ENCODE measurements at regions not wholly inside any gene's neighbourhood (a gene's known extent, or its start where the extent isn't known, plus 50 kb on each side); places are given as distances from the start of the nearest gene placed in this dataset.

DNA sequence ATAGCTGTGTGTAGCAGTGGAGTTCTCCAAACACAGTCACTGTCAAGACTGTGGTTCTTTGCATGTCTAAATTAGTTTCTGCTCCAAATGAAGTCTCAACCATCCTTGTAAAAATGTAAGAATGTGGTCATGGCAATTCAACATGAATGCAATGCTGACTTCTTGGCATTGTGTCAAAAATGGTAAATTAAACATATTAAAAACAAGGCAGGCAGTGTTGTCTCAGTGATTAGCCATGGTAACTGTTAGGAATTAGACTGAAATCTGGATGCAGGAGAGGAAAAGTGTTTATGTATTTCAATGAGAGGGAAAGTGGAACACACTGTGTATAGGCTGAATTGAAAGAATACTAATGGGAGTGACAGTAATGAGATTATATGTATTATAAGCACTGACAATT, 597.2 kb downstream of the EDEM1 start:
- Histone ChIP-seq H4K20me1 (ENCODE audit: insufficient read depth, low read length) (no peaks in the 10 kb centered on the region), H3K27ac (ENCODE audit: low read length) (no peak overlapping the region), H3K4me1 (ENCODE audit: insufficient read depth, low read length) (no peaks in the 10 kb centered on the region), H3K9ac (ENCODE audit: low read depth, low read length) (no peak overlapping the region), H3K9me3 (ENCODE audit: insufficient read depth, low read length, severe bottlenecking) (no peaks in the 10 kb centered on the region), H3K36me3 (ENCODE audit: insufficient read depth, low read length) (no peaks in the 10 kb centered on the region), H3K4me2 (ENCODE audit: insufficient read depth, low read length) (no peak overlapping the region), H3K79me2 (ENCODE audit: insufficient read depth, low read length) (no peaks in the 10 kb centered on the region), H3K27me3 (ENCODE audit: insufficient read depth, low read length, poor library complexity) (no peaks in the 10 kb centered on the region), H3K4me3 (ENCODE audit: low read depth in 1 of 2, low read length in 2 of 2) (no peak overlapping the region), H2AFZ (ENCODE audit: low read depth, low read length) (no peak overlapping the region)
- TF ChIP-seq, protein P1, sequence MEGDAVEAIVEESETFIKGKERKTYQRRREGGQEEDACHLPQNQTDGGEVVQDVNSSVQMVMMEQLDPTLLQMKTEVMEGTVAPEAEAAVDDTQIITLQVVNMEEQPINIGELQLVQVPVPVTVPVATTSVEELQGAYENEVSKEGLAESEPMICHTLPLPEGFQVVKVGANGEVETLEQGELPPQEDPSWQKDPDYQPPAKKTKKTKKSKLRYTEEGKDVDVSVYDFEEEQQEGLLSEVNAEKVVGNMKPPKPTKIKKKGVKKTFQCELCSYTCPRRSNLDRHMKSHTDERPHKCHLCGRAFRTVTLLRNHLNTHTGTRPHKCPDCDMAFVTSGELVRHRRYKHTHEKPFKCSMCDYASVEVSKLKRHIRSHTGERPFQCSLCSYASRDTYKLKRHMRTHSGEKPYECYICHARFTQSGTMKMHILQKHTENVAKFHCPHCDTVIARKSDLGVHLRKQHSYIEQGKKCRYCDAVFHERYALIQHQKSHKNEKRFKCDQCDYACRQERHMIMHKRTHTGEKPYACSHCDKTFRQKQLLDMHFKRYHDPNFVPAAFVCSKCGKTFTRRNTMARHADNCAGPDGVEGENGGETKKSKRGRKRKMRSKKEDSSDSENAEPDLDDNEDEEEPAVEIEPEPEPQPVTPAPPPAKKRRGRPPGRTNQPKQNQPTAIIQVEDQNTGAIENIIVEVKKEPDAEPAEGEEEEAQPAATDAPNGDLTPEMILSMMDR (IDR thresholded peaks at IDR 0.05; ENCODE audit: borderline replicate concordance, extremely low read depth, low read length, poor library complexity, severe bottlenecking), result no peak
- no peak for TF ChIP-seq EZH2 (IDR thresholded peaks at IDR 0.05; ENCODE audit: borderline replicate concordance, low read depth, low read length, severe bottlenecking)
- DNase-seq (no peak), ATAC-seq (ENCODE audit: insufficient read depth, low read depth) (no peak)

DNA sequence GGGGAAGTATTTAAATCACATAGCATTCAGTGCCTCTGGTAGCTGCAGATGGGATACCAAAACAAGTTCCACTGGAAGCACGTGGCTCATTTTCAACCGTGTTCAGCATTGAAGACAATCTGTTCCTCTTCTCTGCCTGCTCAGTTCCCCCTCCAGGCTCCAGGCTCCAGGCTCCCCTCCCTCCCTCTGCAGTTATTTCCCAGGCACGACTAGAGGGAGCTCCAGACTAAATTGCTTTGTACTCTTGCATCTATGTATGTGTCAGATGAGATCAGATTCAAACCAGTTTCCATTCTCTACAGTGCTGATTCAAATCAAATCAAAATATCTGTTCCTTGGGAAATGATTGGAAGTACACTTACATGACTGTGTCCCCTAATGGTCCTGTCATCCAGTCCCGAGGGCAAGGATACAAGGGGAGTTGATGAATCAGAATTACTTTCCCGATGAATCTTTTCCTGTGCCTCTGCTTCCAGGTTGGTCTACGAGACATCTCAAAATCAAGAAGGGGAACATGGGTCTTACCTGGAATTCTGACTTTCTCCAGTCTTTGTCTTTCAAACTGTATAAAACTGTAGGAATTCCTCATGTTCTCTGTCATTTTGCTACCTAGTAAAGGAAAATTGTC, 600.5 kb downstream of the EDEM1 start:
- TF ChIP-seq EZH2 (IDR thresholded peaks at IDR 0.05; ENCODE audit: borderline replicate concordance, low read depth, low read length, severe bottlenecking), result no peak
- TF ChIP-seq, protein P1 (IDR thresholded peaks at IDR 0.05; ENCODE audit: borderline replicate concordance, extremely low read depth, low read length, poor library complexity, severe bottlenecking), result no peak
- Histone ChIP-seq H3K9me3 (ENCODE audit: insufficient read depth, low read length, severe bottlenecking) (no peaks in the 10 kb centered on the region), H3K36me3 (ENCODE audit: insufficient read depth, low read length) (no peaks in the 10 kb centered on the region), H3K4me2 (ENCODE audit: insufficient read depth, low read length) (no peak overlapping the region), H3K79me2 (ENCODE audit: insufficient read depth, low read length) (no peaks in the 10 kb centered on the region), H3K27ac (ENCODE audit: low read length) (no peak overlapping the region), H3K9ac (ENCODE audit: low read depth, low read length) (no peak overlapping the region), H3K4me3 (ENCODE audit: low read depth in 1 of 2, low read length in 2 of 2) (no peak overlapping the region), H2AFZ (ENCODE audit: low read depth, low read length) (no peak overlapping the region), H3K27me3 (ENCODE audit: insufficient read depth, low read length, poor library complexity) (no peaks in the 10 kb centered on the region), H4K20me1 (ENCODE audit: insufficient read depth, low read length) (no peaks in the 10 kb centered on the region), H3K4me1 (ENCODE audit: insufficient read depth, low read length) (no peaks in the 10 kb centered on the region)
- ATAC-seq (ENCODE audit: insufficient read depth, low read depth), result no peak
- no peak for DNase-seq

DNA sequence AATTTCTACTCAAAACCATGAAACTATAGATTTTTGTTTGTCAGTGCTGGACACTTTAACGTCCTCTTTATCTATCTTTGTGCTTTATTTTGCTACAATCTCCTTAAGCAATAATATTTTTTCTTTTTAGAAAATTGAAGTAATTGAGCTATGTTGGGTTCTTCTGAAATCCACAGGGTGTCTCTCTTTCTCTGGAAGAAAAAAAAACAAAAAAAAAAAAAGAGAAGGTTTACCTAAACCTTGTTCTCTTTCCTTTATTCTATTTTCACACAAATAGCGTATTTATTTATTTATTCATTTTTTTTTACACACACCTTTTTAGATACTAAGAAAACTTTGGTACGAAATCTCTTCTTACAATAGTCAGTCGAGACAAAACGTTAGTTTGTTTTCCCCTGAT, 601.0 kb downstream of the EDEM1 start:
- H3K9ac ChIP-seq (ENCODE audit: low read depth, low read length), result no peak overlapping the region
- H3K4me1 ChIP-seq (ENCODE audit: insufficient read depth, low read length), result no peaks in the 10 kb centered on the region
- H3K79me2 ChIP-seq (ENCODE audit: insufficient read depth, low read length), result no peaks in the 10 kb centered on the region
- no peaks in the 10 kb centered on the region for H3K9me3 ChIP-seq (ENCODE audit: insufficient read depth, low read length, severe bottlenecking)
- no peak for DNase-seq
- no peak for ATAC-seq (ENCODE audit: insufficient read depth, low read depth)
- H3K4me3 ChIP-seq (ENCODE audit: low read depth in 1 of 2, low read length in 2 of 2), result no peak overlapping the region
- no peaks in the 10 kb centered on the region for H4K20me1 ChIP-seq (ENCODE audit: insufficient read depth, low read length)
- H2AFZ ChIP-seq (ENCODE audit: low read depth, low read length), result no peak overlapping the region
- TF ChIP-seq, protein P1 (IDR thresholded peaks at IDR 0.05; ENCODE audit: borderline replicate concordance, extremely low read depth, low read length, poor library complexity, severe bottlenecking), result no peak
- no peak for TF ChIP-seq EZH2 (IDR thresholded peaks at IDR 0.05; ENCODE audit: borderline replicate concordance, low read depth, low read length, severe bottlenecking)
- no peak overlapping the region for H3K4me2 ChIP-seq (ENCODE audit: insufficient read depth, low read length)
- no peaks in the 10 kb centered on the region for H3K27me3 ChIP-seq (ENCODE audit: insufficient read depth, low read length, poor library complexity)
- H3K27ac ChIP-seq (ENCODE audit: low read length), result no peak overlapping the region
- no peaks in the 10 kb centered on the region for H3K36me3 ChIP-seq (ENCODE audit: insufficient read depth, low read length)

All from DND-41 (cell line).